ENCODE measurements at regions not wholly inside any gene's neighbourhood (a gene's known extent, or its start where the extent isn't known, plus 50 kb on each side); places are given as distances from the start of the nearest gene placed in this dataset.

- no peaks in the 10 kb centered on the region for H3K27me3 Mint-ChIP-seq (ENCODE audit: low read depth in 2 of 2)
Measured at GRCh38 chr1:195475568-195475967, 1132.7 kb downstream of the KCNT2 start.

GRCh38 chr1:195472291-195472690 lies 1135.9 kb downstream of the KCNT2 start:
- no peak overlapping the region for H3K27ac ChIP-seq (ENCODE audit: low read length)
- Mint-ChIP-seq H3K4me3 (no peak overlapping the region), H3K4me1 (no peaks in the 10 kb centered on the region), H3K27ac (no peak overlapping the region), H3K36me3 (no peaks in the 10 kb centered on the region), H3K9me3 (peaks cover 6 to 12% of the 10 kb centered on the region in 2 donors), H3K27me3 (ENCODE audit: low read depth in 2 of 2) (no peaks in the 10 kb centered on the region)
- no peaks in the 10 kb centered on the region for H3K36me3 ChIP-seq (ENCODE audit: control insufficient read depth, insufficient read depth, low read length)
- intact Hi-C loops (cut with micrococcal nuclease) = no loop called here
- H3K4me3 ChIP-seq (ENCODE audit: low read length) = no peak overlapping the region
- no peaks in the 10 kb centered on the region for H3K4me1 ChIP-seq (ENCODE audit: control insufficient read depth, insufficient read depth, low read length)
- no peak for ATAC-seq
- no peaks in the 10 kb centered on the region for H3K9me3 ChIP-seq (ENCODE audit: control insufficient read depth, insufficient read depth, low read length)
- no peaks in the 10 kb centered on the region for H3K27me3 ChIP-seq (ENCODE audit: control insufficient read depth, insufficient read depth, low read length)
- WGBS (ENCODE audit: insufficient coverage) = 86% methylated on average over 3 of the region's 4 CpGs
- no peak for DNase-seq
- no peak for TF ChIP-seq CTCF (IDR thresholded peaks at IDR 0.05)

More at GRCh38 chr1:195475568-195475967, 1132.7 kb downstream of the KCNT2 start:
- Histone ChIP-seq H3K9me3 (ENCODE audit: control insufficient read depth, insufficient read depth, low read length) (no peaks in the 10 kb centered on the region), H3K4me1 (ENCODE audit: control insufficient read depth, insufficient read depth, low read length) (no peaks in the 10 kb centered on the region), H3K4me3 (ENCODE audit: low read length) (no peak overlapping the region), H3K36me3 (ENCODE audit: control insufficient read depth, insufficient read depth, low read length) (no peaks in the 10 kb centered on the region), H3K27ac (ENCODE audit: low read length) (no peak overlapping the region), H3K27me3 (ENCODE audit: control insufficient read depth, insufficient read depth, low read length) (no peaks in the 10 kb centered on the region)
- Mint-ChIP-seq H3K4me1 (no peaks in the 10 kb centered on the region), H3K9me3 (peaks cover 10 to 15% of the 10 kb centered on the region in 2 donors), H3K27ac (no peak overlapping the region), H3K36me3 (no peaks in the 10 kb centered on the region), H3K4me3 (no peak overlapping the region)
- 84% methylated on average over 1 of the region's 1 CpG for WGBS (ENCODE audit: insufficient coverage)
- DNase-seq = no peak
- no peak for TF ChIP-seq CTCF (IDR thresholded peaks at IDR 0.05)
- ATAC-seq = no peak
- intact Hi-C loops (cut with micrococcal nuclease) = no loop called here

GRCh38 chr1:195466639-195467038 lies 1141.6 kb downstream of the KCNT2 start:
- intact Hi-C loops (cut with micrococcal nuclease) = no loop called here

More at GRCh38 chr1:195466639-195467038, 1141.6 kb downstream of the KCNT2 start:
- H3K4me3 ChIP-seq (ENCODE audit: low read length) = no peak overlapping the region
- H3K36me3 ChIP-seq (ENCODE audit: control insufficient read depth, insufficient read depth, low read length) = no peaks in the 10 kb centered on the region
- no peaks in the 10 kb centered on the region for H3K36me3 Mint-ChIP-seq
- no peak overlapping the region for H3K27ac ChIP-seq (ENCODE audit: low read length)
- H3K4me1 Mint-ChIP-seq = no peaks in the 10 kb centered on the region
- DNase-seq (no peak), ATAC-seq (no peak)
- no peaks in the 10 kb centered on the region for H3K4me1 ChIP-seq (ENCODE audit: control insufficient read depth, insufficient read depth, low read length)
- H3K9me3 Mint-ChIP-seq = peaks cover 5 to 12% of the 10 kb centered on the region in 2 donors
- no peaks in the 10 kb centered on the region for H3K27me3 ChIP-seq (ENCODE audit: control insufficient read depth, insufficient read depth, low read length)
- H3K4me3 Mint-ChIP-seq = no peak overlapping the region
- no peaks in the 10 kb centered on the region for H3K9me3 ChIP-seq (ENCODE audit: control insufficient read depth, insufficient read depth, low read length)
- no peaks in the 10 kb centered on the region for H3K27me3 Mint-ChIP-seq (ENCODE audit: low read depth in 2 of 2)
- TF ChIP-seq CTCF (IDR thresholded peaks at IDR 0.05) = no peak
- 45% methylated on average over 1 of the region's 1 CpG for WGBS (ENCODE audit: insufficient coverage)
- H3K27ac Mint-ChIP-seq = no peak overlapping the region

Data from natural killer cell (primary cell).